Stomach (tissue), 8 donors: ENCODE measurements at regions not wholly inside any gene's neighbourhood (a gene's known extent, or its start where the extent isn't known, plus 50 kb on each side); places are given as distances from the start of the nearest gene placed in this dataset.

Experiments
- DNase-seq, 2 donors: peaks; one replicate each; pipeline versions ENCODE4 v3.0.0 to v3.0.0-alpha.2; 2013 to 2019
- H3K27ac ChIP-seq, 5 donors: fragments of 200-600 bp in 4 of 5; sonication (generic) in 4 of 5; one replicate each; pipeline ENCODE4 v1.5.1; 2013 to 2019; ENCODE audit warnings: mild to moderate bottlenecking in 1 of 5, moderate library complexity in 1 of 5
- H3K27me3 ChIP-seq, 3 donors: fragments of 200-600 bp; sonication (generic); one replicate each; pipeline ENCODE4 v1.5.1; 2017 to 2019; ENCODE audit warnings: mixed run types in 1 of 3
- H3K36me3 ChIP-seq, 4 donors: fragments of 200-600 bp; sonication (generic); 1 replicate in 3 of 4; 2 replicates in 1 of 4; pipeline ENCODE4 v1.5.1; 2016 to 2019
- H3K4me1 ChIP-seq, 4 donors: fragments of 200-600 bp; sonication (generic); one replicate each; pipeline ENCODE4 v1.5.1; 2016 to 2019
- H3K4me3 ChIP-seq, 4 donors: fragments of 200-600 bp; sonication (generic) in 3 of 4; one replicate each; pipeline ENCODE4 v1.5.1; 2016 to 2019; ENCODE audit warnings: mild to moderate bottlenecking in 1 of 4
- H3K9me3 ChIP-seq, 4 donors: fragments of 200-600 bp; sonication (generic); one replicate each; pipeline ENCODE4 v1.5.1; 2016 to 2019
- CTCF ChIP-seq, 7 experiments: fragments of 450-650 bp in 4 of 7; fragments of 200-600 bp in 3 of 7; sonication (generic) in 3 of 7; IDR thresholded peaks; one replicate each; pipeline ENCODE4 v1.5.1; 2016 to 2019; ENCODE audit warnings: antibody characterized with exemption in 7 of 7, control low read depth in 2 of 7, mild to moderate bottlenecking in 1 of 7
- EP300 ChIP-seq: sonication (generic); formaldehyde crosslinking; IDR thresholded peaks from one replicate; pipeline ENCODE4 v1.6.1; 2017; ENCODE audit warnings: antibody characterized with exemption
- POLR2A ChIP-seq, 4 donors: fragments of 450-650 bp; IDR thresholded peaks; one replicate each; pipeline ENCODE4 v1.6.1; 2016; ENCODE audit warnings: antibody characterized with exemption in 4 of 4, control low read depth in 2 of 4, mild to moderate bottlenecking in 1 of 4, moderate library complexity in 1 of 4
- POLR2AphosphoS5 ChIP-seq, 3 donors: sonication (generic); formaldehyde crosslinking; IDR thresholded peaks; one replicate each; pipeline ENCODE4 v1.6.1; 2016; ENCODE audit warnings: antibody characterized with exemption in 3 of 3
- WGBS, 5 donors: extraction: QIAGEN DNeasy Blood & Tissue Kit in 3 of 5; methylation state at CpG; one replicate each; pipeline versions ENCODE4 v1.1.5 to v1.1.7; 2013 to 2018; 5-methylcytosine and 5-hydroxymethylcytosine counted together
- intact Hi-C: fragments of 100-400 bp; cut with DNase I; formaldehyde crosslinking; loops from one replicate; pipeline ENCODE4 v1.15.1; 2023; ENCODE audit warnings: low total_unique reads
- donor health status: healthy with polysubstance abuse.
- donor health status: Bipolar disorder and iron deficiency.
- donor health status: healthy.

GRCh38 chr19:28586474-28586873, 626.5 kb downstream of the UQCRFS1 start:
- DNase-seq = no peak
- Histone ChIP-seq H3K4me1 (no peaks in the 10 kb centered on the region), H3K4me3 (no peak overlapping the region), H3K27ac (no peak overlapping the region), H3K9me3 (no peaks in the 10 kb centered on the region), H3K27me3 (no peaks in the 10 kb centered on the region), H3K36me3 (no peaks in the 10 kb centered on the region)
- intact Hi-C loops = no loop called here
- 54 to 67% (median 60%) methylated on average over 7 of the region's 7 CpGs for WGBS, 5 donors
- no peak for TF ChIP-seq CTCF (IDR thresholded peaks at IDR 0.05)
- TF ChIP-seq POLR2AphosphoS5 (IDR thresholded peaks at IDR 0.05) = no peak
- no peak for TF ChIP-seq EP300
- TF ChIP-seq POLR2A (IDR thresholded peaks at IDR 0.05) = no peak

- no peak overlapping the region for H3K27ac ChIP-seq
- H3K9me3 ChIP-seq = no peaks in the 10 kb centered on the region
- 51 to 65% (median 55%) methylated on average over 4 of the region's 4 CpGs for WGBS, 5 donors
- H3K4me1 ChIP-seq = no peaks in the 10 kb centered on the region
- no peak for TF ChIP-seq EP300
- TF ChIP-seq POLR2AphosphoS5 (IDR thresholded peaks at IDR 0.05) = no peak
- no peak for TF ChIP-seq CTCF (IDR thresholded peaks at IDR 0.05)
- TF ChIP-seq POLR2A (IDR thresholded peaks at IDR 0.05) = no peak
- H3K27me3 ChIP-seq = no peaks in the 10 kb centered on the region
- DNase-seq = no peak
- intact Hi-C loops = no loop called here
- no peak overlapping the region for H3K4me3 ChIP-seq
- H3K36me3 ChIP-seq = no peaks in the 10 kb centered on the region
These were observed 627.2 kb downstream of the UQCRFS1 start for GRCh38 chr19:28585796-28586195.

GRCh38 chr19:28583713-28584112, 629.2 kb downstream of the UQCRFS1 start:
- Histone ChIP-seq H3K36me3 (no peaks in the 10 kb centered on the region), H3K4me3 (no peak overlapping the region), H3K27ac (no peak overlapping the region), H3K4me1 (no peaks in the 10 kb centered on the region), H3K9me3 (no peaks in the 10 kb centered on the region), H3K27me3 (no peaks in the 10 kb centered on the region)
- intact Hi-C loops = no loop called here
- no peak for DNase-seq
- 85 to 95% (median 87%) methylated on average over 8 of the region's 8 CpGs for WGBS, 5 donors
- TF ChIP-seq POLR2AphosphoS5 (IDR thresholded peaks at IDR 0.05) (no peak), POLR2A (IDR thresholded peaks at IDR 0.05) (no peak), CTCF (IDR thresholded peaks at IDR 0.05) (no peak), EP300 (no peak)

- no peak for DNase-seq
- H3K9me3 ChIP-seq = no peaks in the 10 kb centered on the region
- no peaks in the 10 kb centered on the region for H3K27me3 ChIP-seq
- H3K4me1 ChIP-seq = no peaks in the 10 kb centered on the region
- intact Hi-C loops = no loop called here
- H3K4me3 ChIP-seq = no peak overlapping the region
- WGBS, 5 donors = 81 to 85% (median 82%) methylated on average over 3 of the region's 3 CpGs
- no peak overlapping the region for H3K27ac ChIP-seq
- no peaks in the 10 kb centered on the region for H3K36me3 ChIP-seq
- TF ChIP-seq POLR2A (IDR thresholded peaks at IDR 0.05) (no peak), CTCF (IDR thresholded peaks at IDR 0.05) (no peak)
These were observed 629.7 kb downstream of the UQCRFS1 start for GRCh38 chr19:28583242-28583641.

- 30 to 57% (median 47%) methylated on average over 2 of the region's 2 CpGs for WGBS, 5 donors
- H3K27me3 ChIP-seq = no peaks in the 10 kb centered on the region
- TF ChIP-seq EP300 (no peak), CTCF (IDR thresholded peaks at IDR 0.05) (no peak), POLR2A (IDR thresholded peaks at IDR 0.05) (no peak), POLR2AphosphoS5 (IDR thresholded peaks at IDR 0.05) (no peak)
- no peak overlapping the region for H3K27ac ChIP-seq
- peaks cover 0 to under 1% (median 0%) of the 10 kb centered on the region in 4 donors for H3K9me3 ChIP-seq
- no peak overlapping the region for H3K4me3 ChIP-seq
- intact Hi-C loops = no loop called here
- H3K4me1 ChIP-seq = no peaks in the 10 kb centered on the region
- no peak for DNase-seq
- H3K36me3 ChIP-seq = no peaks in the 10 kb centered on the region
These were observed 630.2 kb downstream of the UQCRFS1 start for GRCh38 chr19:28582796-28583195.
